Panc1 (cell line): ENCODE measurements at regions not wholly inside any gene's neighbourhood (a gene's known extent, or its start where the extent isn't known, plus 50 kb on each side); places are given as distances from the start of the nearest gene placed in this dataset.

Experiments used
- ATAC-seq: fragments of 200-7000 bp; cut with Tn5 transposase; 2 replicates; pipeline ENCODE4 v1.9.1; 2020; ENCODE audit warnings: mild to moderate bottlenecking, moderate library complexity
- BruUV-seq: library from RNA; stranded (reverse); fragments of 400-500 nt; replicated peaks from 2 replicates; lab custom pipeline; 2021; lab: Mats Ljungman, UMichigan
- CTCF ChIA-PET: fragments of 300-600 bp; sonication (Branson Sonifier 250); formaldehyde crosslinking; loops from one replicate; lab custom pipeline; 2022; ENCODE audit warnings: antibody characterized with exemption; lab: Charles Lee
- POLR2A ChIA-PET: fragments of 300-600 bp; sonication (Branson Sonifier 250); formaldehyde crosslinking; loops from one replicate; lab custom pipeline; 2022; ENCODE audit warnings: antibody characterized with exemption; lab: Charles Lee
- DNase-seq: peaks from one replicate; pipeline ENCODE4 v3.0.0-alpha.2; 2010; ENCODE audit warnings: low read depth, low spot score
- H3K27ac ChIP-seq: 2 replicates; pipeline ENCODE4 v1.5.1; 2011; ENCODE audit warnings: mild to moderate bottlenecking, low read length, inconsistent platforms
- H3K27me3 ChIP-seq: fragments of 200-500 bp; sonication (Bioruptor generic); 2 replicates; pipeline ENCODE4 v1.6.0; 2014; ENCODE audit warnings: low read length, inconsistent platforms; ENCODE audit not compliant: control insufficient read depth, insufficient read depth
- H3K36me3 ChIP-seq: fragments of 200-500 bp; sonication (Bioruptor generic); 2 replicates; pipeline ENCODE4 v1.5.1; 2014; ENCODE audit warnings: inconsistent platforms, mild to moderate bottlenecking, low read length, moderate library complexity; ENCODE audit not compliant: control insufficient read depth, insufficient read depth
- H3K4me1 ChIP-seq: 2 replicates; pipeline ENCODE4 v1.5.1; 2011; ENCODE audit warnings: inconsistent platforms, mild to moderate bottlenecking, low read length, moderate library complexity; ENCODE audit not compliant: control insufficient read depth, insufficient read depth
- H3K4me3 ChIP-seq, 2 experiments: 2 replicates each; pipeline ENCODE4 v1.5.1; 2011 to 2012; ENCODE audit warnings: low read depth in 2 of 2, low read length in 2 of 2, mild to moderate bottlenecking in 2 of 2, inconsistent platforms in 1 of 2, moderate library complexity in 1 of 2
- H3K9me3 ChIP-seq: fragments of 200-500 bp; sonication (Bioruptor generic); 2 replicates; pipeline ENCODE4 v1.5.1; 2014; ENCODE audit warnings: low read depth, mild to moderate bottlenecking, inconsistent platforms, low read length, moderate library complexity; ENCODE audit not compliant: control insufficient read depth, insufficient read depth
- POLR2AphosphoS5 ChIP-seq: IDR thresholded peaks from 2 replicates; pipeline ENCODE4 v1.6.1; 2012; ENCODE audit warnings: mild to moderate bottlenecking, low read depth, low read length, moderate library complexity
- REST ChIP-seq, 2 experiments: IDR thresholded peaks; 2 replicates each; pipeline ENCODE4 v1.6.1; 2011 to 2012; ENCODE audit warnings: low read depth in 2 of 2, control low read depth in 1 of 2, low read length in 1 of 2, mild to moderate bottlenecking in 1 of 2, moderate library complexity in 1 of 2; ENCODE audit not compliant: insufficient read depth in 1 of 2
- SIN3A ChIP-seq: IDR thresholded peaks from 2 replicates; pipeline ENCODE4 v1.6.1; 2012; ENCODE audit warnings: low read depth, mild to moderate bottlenecking, low read length, moderate library complexity, borderline replicate concordance; ENCODE audit not compliant: insufficient read depth
- TCF7L2 ChIP-seq: IDR thresholded peaks from 2 replicates; pipeline ENCODE4 v1.6.1; 2011; ENCODE audit warnings: mild to moderate bottlenecking, low read depth, low read length, inconsistent platforms
- in situ Hi-C: cut with HindIII; loops from 2 replicates; pipeline ENCODE4 v1.10.0; 2016; ENCODE audit warnings: low sequenced_read_pairs, low pct_unique_long_range_greater_than_20kb
- intact Hi-C: fragments of 100-400 bp; cut with micrococcal nuclease; formaldehyde crosslinking; loops from one replicate; pipeline ENCODE4 v1.10.0; 2022; ENCODE audit not compliant: unreplicated experiment
- TF ChIP-seq, protein P1 (sequence below): fragments of 450-650 bp; IDR thresholded peaks from 2 replicates; pipeline ENCODE4 v1.5.1; 2017; ENCODE audit warnings: mild to moderate bottlenecking

- CTCF ChIA-PET = no interaction called here
- intact Hi-C loops = no loop called here
- H3K4me1 ChIP-seq = no peaks in the 10 kb centered on the region
- no peak for DNase-seq
- in situ Hi-C loops = no loop called here
- H3K27ac ChIP-seq = no peak overlapping the region
- BruUV-seq = no TSS peak
- no peak for TF ChIP-seq TCF7L2
- TF ChIP-seq SIN3A = no peak
- TF ChIP-seq REST (IDR thresholded peaks at IDR 0.05; ENCODE audit: insufficient read depth in 1 of 2, low read depth in 2 of 2, low read length in 1 of 2) = no peak
- TF ChIP-seq POLR2AphosphoS5 = no peak
- TF ChIP-seq, protein P1, sequence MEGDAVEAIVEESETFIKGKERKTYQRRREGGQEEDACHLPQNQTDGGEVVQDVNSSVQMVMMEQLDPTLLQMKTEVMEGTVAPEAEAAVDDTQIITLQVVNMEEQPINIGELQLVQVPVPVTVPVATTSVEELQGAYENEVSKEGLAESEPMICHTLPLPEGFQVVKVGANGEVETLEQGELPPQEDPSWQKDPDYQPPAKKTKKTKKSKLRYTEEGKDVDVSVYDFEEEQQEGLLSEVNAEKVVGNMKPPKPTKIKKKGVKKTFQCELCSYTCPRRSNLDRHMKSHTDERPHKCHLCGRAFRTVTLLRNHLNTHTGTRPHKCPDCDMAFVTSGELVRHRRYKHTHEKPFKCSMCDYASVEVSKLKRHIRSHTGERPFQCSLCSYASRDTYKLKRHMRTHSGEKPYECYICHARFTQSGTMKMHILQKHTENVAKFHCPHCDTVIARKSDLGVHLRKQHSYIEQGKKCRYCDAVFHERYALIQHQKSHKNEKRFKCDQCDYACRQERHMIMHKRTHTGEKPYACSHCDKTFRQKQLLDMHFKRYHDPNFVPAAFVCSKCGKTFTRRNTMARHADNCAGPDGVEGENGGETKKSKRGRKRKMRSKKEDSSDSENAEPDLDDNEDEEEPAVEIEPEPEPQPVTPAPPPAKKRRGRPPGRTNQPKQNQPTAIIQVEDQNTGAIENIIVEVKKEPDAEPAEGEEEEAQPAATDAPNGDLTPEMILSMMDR = no peak
- no peaks in the 10 kb centered on the region for H3K27me3 ChIP-seq
- H3K36me3 ChIP-seq = no peaks in the 10 kb centered on the region
- H3K9me3 ChIP-seq = no peaks in the 10 kb centered on the region
- POLR2A ChIA-PET = no interaction called here
- ATAC-seq = no peak
- H3K4me3 ChIP-seq = no peak overlapping the region
Observed at GRCh38 chr4:12928751-12929150, 555.4 kb downstream of the RAB28 start.

DNA sequence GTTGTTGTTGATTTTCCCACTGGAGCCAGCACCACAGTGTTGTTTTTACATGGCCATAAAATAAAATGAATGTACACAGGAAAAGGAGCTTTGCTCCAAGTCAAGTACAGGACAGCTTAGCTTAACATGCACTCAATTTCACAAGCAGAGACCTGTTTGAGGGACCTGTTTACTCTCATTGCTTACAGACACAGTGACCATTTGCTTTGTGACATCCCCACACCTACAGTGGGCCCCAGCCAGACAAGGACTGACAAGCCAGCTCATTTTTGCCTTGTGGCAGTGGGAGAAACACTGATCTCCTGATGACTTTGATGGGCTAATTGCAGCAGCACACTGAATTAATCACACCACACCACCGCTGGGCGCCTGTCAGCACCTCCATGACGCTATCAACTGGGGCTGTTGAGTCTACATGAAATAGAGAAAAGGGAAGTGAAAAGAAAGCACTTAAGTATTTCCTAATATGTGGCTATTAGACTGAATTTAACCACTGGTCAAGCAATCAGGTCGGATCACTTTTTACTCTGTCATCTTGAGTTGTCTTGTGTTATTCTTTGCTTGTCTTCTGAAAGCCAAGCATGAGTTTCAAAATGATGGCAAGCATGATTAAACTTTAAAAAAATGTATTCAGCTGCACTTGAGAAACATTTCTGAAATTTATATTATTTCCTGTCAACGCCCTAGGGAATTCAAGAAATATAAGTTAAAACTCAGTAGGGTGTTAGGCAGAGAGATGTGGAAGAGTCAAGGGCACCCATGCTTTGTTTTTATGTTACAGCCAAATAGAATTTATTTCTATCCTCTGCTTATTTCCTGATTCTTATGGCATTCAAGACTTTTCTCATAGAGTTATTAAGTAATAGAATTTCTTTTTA lies 557.7 kb downstream of the RAB28 start:
- no peak for ATAC-seq
- in situ Hi-C loops = no loop called here
- Histone ChIP-seq H3K4me3 (no peak overlapping the region), H3K27me3 (no peaks in the 10 kb centered on the region), H3K4me1 (no peaks in the 10 kb centered on the region), H3K27ac (no peak overlapping the region), H3K9me3 (no peaks in the 10 kb centered on the region), H3K36me3 (no peaks in the 10 kb centered on the region)
- no peak for DNase-seq
- no TSS peak for BruUV-seq
- ChIA-PET POLR2A (no interaction called here), CTCF (no interaction called here)
- intact Hi-C loops = no loop called here
- TF ChIP-seq SIN3A (no peak), POLR2AphosphoS5 (no peak)
- TF ChIP-seq, protein P1 = no peak
